ENCODE measurements at regions not wholly inside any gene's neighbourhood (a gene's known extent, or its start where the extent isn't known, plus 50 kb on each side); places are given as distances from the start of the nearest gene placed in this dataset.

DNA sequence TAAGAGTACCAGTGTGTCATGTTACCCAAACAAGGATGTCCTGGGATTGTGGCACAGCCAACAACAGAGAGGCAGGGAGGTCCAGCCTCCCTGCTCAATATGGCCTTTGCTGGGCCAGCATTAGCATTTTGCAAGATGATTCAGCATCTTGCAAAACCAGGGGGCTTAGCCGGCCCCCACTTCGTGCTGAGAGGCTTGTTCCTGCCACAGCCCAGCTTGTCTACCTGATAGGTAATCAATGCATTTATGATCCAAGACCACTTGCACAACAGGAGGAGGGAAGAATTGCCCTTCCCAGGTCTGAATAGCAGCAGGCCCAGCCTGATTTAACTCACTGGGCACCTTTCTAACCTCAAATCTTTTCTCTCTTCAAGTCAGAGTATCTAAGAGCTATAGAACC lies 189.0 kb upstream of the SYT13 start:
- no peak overlapping the region for H3K4me2 ChIP-seq (ENCODE audit: insufficient read depth, insufficient read length, low read length)

More for the DNA sequence above, 189.0 kb upstream of the SYT13 start:
- H2BK5ac ChIP-seq (ENCODE audit: insufficient read length, low read length), result no peak overlapping the region
- no peak overlapping the region for H2BK20ac ChIP-seq (ENCODE audit: low read depth, low read length, poor library complexity, severe bottlenecking)
- H2BK120ac ChIP-seq (ENCODE audit: low read depth, low read length, poor library complexity, severe bottlenecking), result no peak overlapping the region
- DNase-seq, result no peak
- no peak overlapping the region for H3K56ac ChIP-seq (ENCODE audit: insufficient read length, low read depth, low read length)
- H3K27ac Mint-ChIP-seq, result peak overlapping the region in 1 of 3 experiments; percentile 84; a peak in 1 of 7 replicates
- H3K4me1 ChIP-seq (ENCODE audit: insufficient read depth, low read length), result no peaks in the 10 kb centered on the region
- H4K91ac ChIP-seq (ENCODE audit: insufficient read length, low read depth, low read length), result no peak overlapping the region
- TF ChIP-seq, protein P1, sequence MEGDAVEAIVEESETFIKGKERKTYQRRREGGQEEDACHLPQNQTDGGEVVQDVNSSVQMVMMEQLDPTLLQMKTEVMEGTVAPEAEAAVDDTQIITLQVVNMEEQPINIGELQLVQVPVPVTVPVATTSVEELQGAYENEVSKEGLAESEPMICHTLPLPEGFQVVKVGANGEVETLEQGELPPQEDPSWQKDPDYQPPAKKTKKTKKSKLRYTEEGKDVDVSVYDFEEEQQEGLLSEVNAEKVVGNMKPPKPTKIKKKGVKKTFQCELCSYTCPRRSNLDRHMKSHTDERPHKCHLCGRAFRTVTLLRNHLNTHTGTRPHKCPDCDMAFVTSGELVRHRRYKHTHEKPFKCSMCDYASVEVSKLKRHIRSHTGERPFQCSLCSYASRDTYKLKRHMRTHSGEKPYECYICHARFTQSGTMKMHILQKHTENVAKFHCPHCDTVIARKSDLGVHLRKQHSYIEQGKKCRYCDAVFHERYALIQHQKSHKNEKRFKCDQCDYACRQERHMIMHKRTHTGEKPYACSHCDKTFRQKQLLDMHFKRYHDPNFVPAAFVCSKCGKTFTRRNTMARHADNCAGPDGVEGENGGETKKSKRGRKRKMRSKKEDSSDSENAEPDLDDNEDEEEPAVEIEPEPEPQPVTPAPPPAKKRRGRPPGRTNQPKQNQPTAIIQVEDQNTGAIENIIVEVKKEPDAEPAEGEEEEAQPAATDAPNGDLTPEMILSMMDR (conservative IDR thresholded peaks at IDR 0.05), result no peak
- no peak overlapping the region for H2BK15ac ChIP-seq (ENCODE audit: low read depth, low read length)
- no CpG with 5 or more reads among the region's 2 CpGs for WGBS (ENCODE audit: extremely low coverage, insufficient read length, low lambda C conversion rate)
- no peaks in the 10 kb centered on the region for H3K23me2 ChIP-seq (ENCODE audit: insufficient read length, low read depth, low read length, poor library complexity, severe bottlenecking)
- no peaks in the 10 kb centered on the region for H3K36me3 Mint-ChIP-seq (ENCODE audit: insufficient read depth in 1 of 3, low read depth in 3 of 3)
- H3K4ac ChIP-seq (ENCODE audit: low read depth, low read length), result no peak overlapping the region
- no peak overlapping the region for H3K27ac ChIP-seq (ENCODE audit: insufficient read length, low read depth, low read length)
- no peak overlapping the region for H3T11ph ChIP-seq (ENCODE audit: low read length)
- no peak overlapping the region for H3K23ac ChIP-seq (ENCODE audit: insufficient read length, low read depth, low read length)
- no peak overlapping the region for H2BK12ac ChIP-seq (ENCODE audit: insufficient read length, low read depth, low read length)
- no peaks in the 10 kb centered on the region for H3K79me1 ChIP-seq (ENCODE audit: insufficient read depth, low read depth, low read length, poor library complexity, severe bottlenecking)
- H3K9me3 ChIP-seq (ENCODE audit: control insufficient read depth, low read depth, low read length), result no peaks in the 10 kb centered on the region
- H3K14ac ChIP-seq (ENCODE audit: insufficient read depth, low read length), result no peak overlapping the region
- no peaks in the 10 kb centered on the region for H4K20me1 ChIP-seq (ENCODE audit: control insufficient read depth, insufficient read depth, insufficient read length)
- H3K27me3 ChIP-seq (ENCODE audit: insufficient read depth, low read length), result no peaks in the 10 kb centered on the region
- H2AK5ac ChIP-seq (ENCODE audit: insufficient read length, low read length), result no peak overlapping the region
- peaks cover 13% of the 10 kb centered on the region for H3K27me3 Mint-ChIP-seq (ENCODE audit: low read depth)
- H3K4me3 Mint-ChIP-seq, result no peak overlapping the region
- H3K9ac ChIP-seq (ENCODE audit: extremely low read depth, insufficient read length, low read length), result no peak overlapping the region
- H4K8ac ChIP-seq (replicated peaks; ENCODE audit: insufficient read length, low read depth, low read length), result no peak overlapping the region
- no peaks in the 10 kb centered on the region for H3K9me3 Mint-ChIP-seq
- H3K4me1 Mint-ChIP-seq, result peaks cover 6 to 15% of the 10 kb centered on the region in 2 experiments
- H3K79me2 ChIP-seq (ENCODE audit: insufficient read depth, low read length), result no peaks in the 10 kb centered on the region
- no peak overlapping the region for H2AFZ ChIP-seq (ENCODE audit: low read length)
- no peak overlapping the region for H3K18ac ChIP-seq (ENCODE audit: insufficient read length, low read depth, low read length)
- no peak overlapping the region for H4K5ac ChIP-seq (ENCODE audit: insufficient read length, low read depth, low read length)

All from H9 (cell line).